Hematopoietic multipotent progenitor cell (in vitro differentiated cells): ENCODE measurements at regions not wholly inside any gene's neighbourhood (a gene's known extent, or its start where the extent isn't known, plus 50 kb on each side); places are given as distances from the start of the nearest gene placed in this dataset.

ENCODE experiments used
- DNase-seq, 3 donors: peaks; one replicate each; pipeline ENCODE4 v3.0.0-alpha.2; 2011 to 2015; ENCODE audit warnings: low read depth in 2 of 3, low spot score in 2 of 3

- DNase-seq = peak in 2 of 3 donors; percentile 18 to 41
Measured at GRCh38 chr2:145484448-145485097, 964.7 kb upstream of the ZEB2 start.

GRCh38 chr2:145483854-145484253 is 963.9 kb upstream of the ZEB2 start:
- DNase-seq = no peak

GRCh38 chr2:145481334-145481922 is 961.5 kb upstream of the ZEB2 start:
- DNase-seq = no peak

GRCh38 chr2:145464866-145465265 is 944.9 kb upstream of the ZEB2 start:
- DNase-seq = no peak

GRCh38 chr2:145460112-145460511 is 940.2 kb upstream of the ZEB2 start:
- no peak for DNase-seq

GRCh38 chr2:145431181-145431951 is 911.4 kb upstream of the ZEB2 start:
- no peak for DNase-seq

- no peak for DNase-seq
Measured at GRCh38 chr2:145423809-145424208, 903.9 kb upstream of the ZEB2 start.

GRCh38 chr2:145422576-145422975 is 902.7 kb upstream of the ZEB2 start:
- DNase-seq = no peak

- DNase-seq = no peak
Measured at GRCh38 chr2:145421841-145422240, 901.9 kb upstream of the ZEB2 start.

- DNase-seq = no peak
Measured at GRCh38 chr2:145416640-145417039, 896.7 kb upstream of the ZEB2 start.

GRCh38 chr2:145415151-145415550 is 895.2 kb upstream of the ZEB2 start:
- no peak for DNase-seq

- no peak for DNase-seq
Measured at GRCh38 chr2:145413261-145414030, 893.5 kb upstream of the ZEB2 start.

- DNase-seq = peak in 1 of 3 donors; percentile 1
Measured at GRCh38 chr2:145412155-145412554, 892.2 kb upstream of the ZEB2 start.

GRCh38 chr2:145411493-145411892 is 891.6 kb upstream of the ZEB2 start:
- peak in 2 of 3 donors; percentile 34 to 68 for DNase-seq

GRCh38 chr2:145410086-145410485 is 890.2 kb upstream of the ZEB2 start:
- no peak for DNase-seq

- DNase-seq = no peak
Measured at GRCh38 chr2:145408980-145409379, 889.1 kb upstream of the ZEB2 start.

- DNase-seq = no peak
Measured at GRCh38 chr2:145404690-145405089, 884.8 kb upstream of the ZEB2 start.

- no peak for DNase-seq
Measured at GRCh38 chr2:145402706-145403277, 882.9 kb upstream of the ZEB2 start.

- no peak for DNase-seq
Measured at GRCh38 chr2:145399131-145399530, 879.2 kb upstream of the ZEB2 start.

- no peak for DNase-seq
Measured at GRCh38 chr2:145394181-145394580, 874.3 kb upstream of the ZEB2 start.

GRCh38 chr2:145386973-145387372 is 867.1 kb upstream of the ZEB2 start:
- DNase-seq = no peak
